ENCODE measurements at regions not wholly inside any gene's neighbourhood (a gene's known extent, or its start where the extent isn't known, plus 50 kb on each side); places are given as distances from the start of the nearest gene placed in this dataset.

DNA sequence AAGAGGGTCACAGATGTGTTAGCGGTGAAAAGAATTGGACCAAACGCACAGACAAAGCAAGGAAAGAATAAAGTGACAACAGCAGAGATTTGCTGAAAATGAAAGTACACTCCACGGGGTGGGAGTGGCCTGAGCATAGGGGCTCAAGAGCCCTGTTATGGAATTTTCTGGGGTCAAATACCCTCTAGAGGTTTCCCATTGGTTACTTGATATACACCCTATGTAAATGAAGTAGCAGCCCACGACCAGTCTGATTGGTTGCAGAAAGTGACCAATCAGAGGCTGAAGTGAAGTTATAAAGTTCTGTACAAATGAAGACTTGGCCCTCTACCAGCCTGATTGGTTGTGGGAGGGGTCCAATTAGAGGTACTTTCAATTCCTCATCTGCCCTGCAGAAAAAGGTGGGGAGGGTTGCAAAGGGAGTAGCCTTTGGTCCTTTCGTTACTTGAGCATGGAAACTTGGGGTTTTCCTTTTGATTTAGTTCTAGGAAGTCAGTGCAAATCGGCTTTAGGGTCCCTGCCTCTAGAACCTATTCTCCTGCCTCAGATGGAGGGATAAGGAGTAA lies 125.6 kb upstream of the PRPS1L1 start:
- no peak for DNase-seq (ENCODE audit: low read depth)

DNA sequence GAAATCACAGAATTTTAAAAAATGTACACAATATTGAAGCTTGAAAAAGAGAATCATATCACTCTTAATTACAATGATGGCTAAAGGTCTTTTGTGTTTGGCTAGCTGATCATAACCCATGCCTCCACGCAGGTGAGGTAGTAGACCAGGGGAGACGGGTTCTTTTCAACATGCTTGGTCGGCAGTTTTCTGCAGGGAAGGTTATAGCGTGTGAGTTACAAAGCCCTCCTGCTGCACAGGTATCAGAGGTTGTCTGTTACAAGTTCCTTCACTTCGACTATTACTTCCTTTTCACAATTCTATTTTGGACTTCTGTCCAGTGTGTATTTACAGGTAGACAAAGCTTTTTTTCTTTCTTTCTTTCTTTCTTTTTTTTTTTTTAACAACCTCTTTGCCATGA lies 127.1 kb upstream of the PRPS1L1 start:
- no peak for DNase-seq (ENCODE audit: low read depth)

DNA sequence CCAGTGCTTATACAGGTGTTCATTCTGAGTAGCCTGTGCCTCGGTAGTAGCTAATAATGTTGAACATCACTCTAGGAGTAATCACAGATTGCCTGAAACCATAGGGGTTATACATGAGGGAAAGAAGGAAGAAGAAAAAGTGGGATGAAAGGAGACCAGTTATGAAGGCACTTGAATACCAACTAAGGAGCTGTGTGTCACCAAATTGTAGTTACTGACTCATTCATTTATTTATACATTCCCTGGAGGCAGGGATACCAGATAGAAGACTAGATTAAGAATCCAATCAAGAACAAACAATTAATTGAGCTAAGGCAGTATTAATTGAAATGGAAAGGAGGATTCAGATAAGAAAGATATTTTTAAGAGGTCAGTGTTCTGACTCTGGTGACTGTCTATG lies 129.6 kb upstream of the PRPS1L1 start:
- DNase-seq (ENCODE audit: low read depth), result no peak

DNA sequence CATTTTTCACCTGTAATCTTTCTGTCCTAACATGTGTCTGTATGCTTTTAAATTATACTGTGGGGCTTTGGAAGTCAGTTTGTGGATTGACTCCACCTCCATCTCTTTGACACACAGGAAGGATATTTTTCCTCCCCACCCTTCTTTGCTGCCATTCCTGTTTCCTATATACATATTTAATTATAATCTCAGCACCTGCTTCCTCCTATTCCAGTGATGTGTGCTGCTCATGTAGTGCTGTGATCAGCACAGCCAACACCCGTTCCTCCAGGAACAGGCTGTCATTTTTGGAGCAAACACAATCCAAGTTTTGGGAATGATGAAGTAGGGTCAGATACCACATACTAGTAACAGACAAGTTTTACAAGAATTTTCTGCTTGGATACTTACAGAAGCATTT lies 135.0 kb upstream of the PRPS1L1 start:
- no peak for DNase-seq (ENCODE audit: low read depth)

DNA sequence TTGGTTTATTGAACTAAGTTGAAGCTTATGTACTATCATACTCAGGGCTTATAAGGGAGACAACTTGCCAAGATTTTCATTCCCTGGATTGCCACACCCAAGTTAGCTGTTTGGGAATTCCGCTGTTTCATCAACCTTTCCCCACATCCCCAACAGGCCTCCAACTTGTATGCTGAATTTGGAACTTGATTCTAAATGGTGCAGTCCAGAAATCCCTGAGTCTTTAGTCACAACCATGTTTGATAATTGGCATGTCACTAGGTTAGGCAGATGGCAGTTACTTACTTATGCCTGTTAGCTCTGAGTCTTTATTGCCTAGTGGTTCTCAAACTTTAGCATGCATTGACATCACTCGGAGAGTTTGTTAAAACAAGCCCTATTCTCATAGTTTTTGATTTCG lies 135.4 kb upstream of the PRPS1L1 start:
- DNase-seq (ENCODE audit: low read depth), result no peak

DNA sequence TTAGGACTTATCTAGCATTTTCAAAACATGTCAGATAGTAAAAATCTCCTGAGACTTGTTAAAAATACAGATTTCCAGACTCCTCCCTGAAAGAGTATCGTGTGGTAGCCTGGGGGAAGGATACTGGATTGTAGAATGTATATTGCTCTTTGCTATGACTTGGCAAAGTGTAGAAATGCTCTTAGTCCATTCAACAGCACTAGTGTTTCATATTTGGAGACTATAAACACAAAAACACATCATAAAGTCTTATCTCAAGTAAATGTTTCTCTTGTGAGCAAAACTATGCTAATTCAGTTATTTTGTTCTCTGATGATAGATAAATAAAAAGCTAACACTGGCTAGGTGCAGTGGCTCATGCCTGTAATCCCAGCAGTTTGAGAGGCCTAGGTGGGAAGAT lies 137.5 kb upstream of the PRPS1L1 start:
- DNase-seq (ENCODE audit: low read depth), result no peak

DNA sequence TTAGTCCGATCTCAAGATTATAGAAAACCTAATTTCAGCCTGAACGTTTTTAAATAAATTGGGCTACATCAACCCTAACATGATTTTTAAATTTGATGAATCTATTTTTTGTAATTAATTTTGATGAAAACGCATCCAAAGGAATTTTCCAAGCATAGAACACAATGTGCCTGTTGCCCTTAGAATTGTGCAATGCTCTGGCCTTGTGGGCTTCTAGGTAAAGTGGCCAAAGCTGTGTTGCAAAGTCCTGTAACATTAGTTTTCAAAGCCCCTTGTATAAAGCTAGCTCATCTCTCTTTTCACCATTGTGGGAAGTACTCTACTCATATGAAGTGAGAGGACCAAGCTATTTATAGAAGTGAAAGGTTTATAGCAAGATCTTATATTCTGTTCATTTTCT lies 138.4 kb upstream of the PRPS1L1 start:
- DNase-seq (ENCODE audit: low read depth), result no peak

DNA sequence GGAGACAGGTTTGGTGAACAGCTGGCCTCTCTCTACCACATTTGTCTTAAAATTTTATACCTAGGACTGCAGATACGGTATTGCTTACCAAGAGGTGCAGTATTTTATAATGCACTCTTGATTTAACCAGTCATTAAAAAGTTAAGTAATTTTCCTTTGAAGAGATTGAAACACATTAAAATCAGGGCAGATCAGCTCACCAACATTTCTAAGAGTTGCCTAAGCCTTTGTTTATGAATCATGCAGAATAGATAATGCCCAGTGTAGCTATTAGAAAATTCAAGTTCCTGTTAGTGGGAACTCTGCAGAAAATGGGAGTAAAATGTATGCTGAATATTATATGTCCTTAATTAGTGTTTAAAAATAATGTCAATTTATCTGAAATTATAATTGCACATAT lies 140.2 kb upstream of the PRPS1L1 start:
- no peak for DNase-seq (ENCODE audit: low read depth)

DNA sequence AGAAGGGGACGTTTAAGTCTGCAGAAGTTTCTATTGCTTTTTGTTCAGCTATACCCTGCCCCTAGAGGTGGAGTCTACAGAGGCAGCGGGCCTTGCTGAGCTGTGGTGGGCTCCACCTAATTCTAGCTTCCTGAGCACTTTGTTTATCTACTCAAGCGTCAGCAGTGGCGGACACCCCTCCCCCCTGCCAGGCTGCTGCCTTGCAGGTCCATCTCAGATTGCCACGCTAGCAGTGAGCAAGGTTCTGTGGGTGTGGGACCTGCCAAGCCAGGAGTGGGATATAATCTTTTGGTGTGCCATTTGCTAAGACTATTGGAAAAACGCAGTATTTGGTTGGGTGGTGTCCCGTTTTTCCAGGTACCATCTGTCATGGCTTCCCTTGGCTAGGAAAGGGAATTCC lies 147.3 kb upstream of the PRPS1L1 start:
- DNase-seq (ENCODE audit: low read depth), result peak; percentile 53

DNA sequence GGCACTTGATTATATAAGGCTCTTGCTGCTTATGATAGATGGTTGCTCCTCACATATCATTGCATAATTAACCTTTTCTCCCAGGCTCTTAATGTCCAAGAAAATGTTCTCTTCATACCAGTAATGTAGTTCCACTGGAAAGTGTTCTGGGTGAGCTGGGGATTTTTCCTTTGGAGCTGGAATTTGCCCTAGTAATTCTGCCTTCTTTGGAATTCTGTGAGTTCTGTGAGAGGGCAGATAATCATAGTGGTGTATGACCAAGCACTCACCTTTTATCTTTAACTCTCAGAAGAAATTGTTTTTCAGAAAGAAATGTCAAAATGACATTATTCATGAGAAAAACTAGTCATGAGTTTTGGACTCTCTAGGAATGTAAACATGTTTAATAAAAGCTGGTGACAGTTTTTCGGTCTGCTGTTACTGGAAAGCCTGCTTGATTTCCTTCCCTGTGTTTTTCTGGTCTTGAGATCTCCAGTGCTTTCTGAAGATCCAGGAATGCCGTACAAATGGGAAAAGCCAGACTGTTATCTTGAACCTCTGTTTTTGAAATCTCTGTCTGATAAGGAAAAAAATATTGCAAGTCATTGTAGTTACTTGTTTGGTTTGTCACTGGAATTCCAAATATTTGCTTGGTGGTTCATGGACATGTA lies 148.3 kb upstream of the PRPS1L1 start:
- DNase-seq (ENCODE audit: low read depth), result no peak

DNA sequence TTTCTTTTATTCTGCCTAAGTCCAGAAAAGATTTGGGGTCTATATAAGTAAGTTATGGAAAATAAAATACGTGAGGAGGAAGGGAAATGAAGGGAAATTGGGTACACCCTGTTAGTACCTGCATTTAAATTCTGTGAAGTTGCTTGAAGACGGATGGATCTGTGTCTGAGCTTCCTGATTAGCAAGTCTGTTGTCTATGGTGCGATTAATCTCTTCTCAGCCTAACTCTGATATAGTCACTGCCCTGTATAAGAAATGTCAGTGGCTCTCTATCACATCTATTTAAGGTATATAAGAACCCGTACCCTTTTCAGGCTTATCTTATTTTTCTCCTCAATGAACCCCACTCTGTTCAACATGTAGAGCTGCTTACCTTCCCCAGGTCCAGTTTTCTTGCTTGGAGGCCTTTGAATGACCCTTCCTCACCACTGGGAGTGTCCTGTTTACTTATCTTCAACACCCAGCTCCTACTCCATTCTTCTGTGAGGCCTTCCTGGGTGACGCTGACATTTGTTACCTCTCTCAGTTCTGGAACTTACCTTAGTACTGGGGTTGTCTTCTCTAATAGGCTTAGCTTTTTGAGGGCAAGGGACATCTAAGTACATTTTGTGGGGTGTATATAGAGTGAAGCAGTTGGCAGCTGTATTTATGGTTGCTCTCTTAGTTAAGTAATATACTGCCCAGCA lies 149.6 kb upstream of the PRPS1L1 start:
- DNase-seq (ENCODE audit: low read depth), result no peak

DNA sequence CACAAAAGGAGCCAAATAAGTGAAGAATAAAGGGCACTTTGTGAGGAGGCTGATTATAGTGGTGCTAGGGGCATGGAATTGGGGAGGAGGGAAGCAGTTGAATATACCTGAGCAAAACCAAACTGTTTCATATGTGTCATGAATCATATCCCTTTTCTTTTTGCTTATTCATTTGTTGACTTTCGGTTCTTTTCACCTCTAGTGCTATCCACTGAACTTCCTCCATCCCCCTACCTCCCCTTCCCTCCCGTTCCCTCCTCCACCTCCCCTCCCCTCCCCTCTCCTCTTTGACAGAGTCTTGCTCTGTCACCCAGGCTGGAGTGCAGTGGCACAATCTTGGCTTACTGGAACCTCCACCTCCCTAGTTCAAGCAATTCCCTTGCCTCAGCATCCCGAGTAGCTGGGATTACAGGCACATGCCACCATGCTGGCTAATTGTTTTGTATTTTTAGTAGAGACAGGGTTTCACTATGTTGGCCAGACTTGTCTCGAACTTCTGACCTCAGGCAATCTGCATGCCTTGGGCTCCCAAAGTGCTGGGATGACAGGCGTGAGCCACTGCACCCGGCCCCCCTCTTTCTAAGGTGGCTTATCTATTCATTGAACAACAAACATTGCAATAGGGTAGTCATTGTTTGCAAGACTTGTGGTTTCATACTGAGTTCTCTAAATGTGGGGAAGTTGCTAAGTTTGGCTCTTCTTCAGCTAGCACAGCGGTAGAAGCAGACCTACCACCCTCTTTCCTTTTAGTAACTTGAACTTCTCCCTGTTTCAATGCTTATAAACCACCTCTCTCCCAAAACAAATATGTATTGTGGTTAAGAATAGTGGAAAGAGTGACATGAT lies 150.4 kb upstream of the PRPS1L1 start:
- DNase-seq (ENCODE audit: low read depth), result peak; percentile 3

DNA sequence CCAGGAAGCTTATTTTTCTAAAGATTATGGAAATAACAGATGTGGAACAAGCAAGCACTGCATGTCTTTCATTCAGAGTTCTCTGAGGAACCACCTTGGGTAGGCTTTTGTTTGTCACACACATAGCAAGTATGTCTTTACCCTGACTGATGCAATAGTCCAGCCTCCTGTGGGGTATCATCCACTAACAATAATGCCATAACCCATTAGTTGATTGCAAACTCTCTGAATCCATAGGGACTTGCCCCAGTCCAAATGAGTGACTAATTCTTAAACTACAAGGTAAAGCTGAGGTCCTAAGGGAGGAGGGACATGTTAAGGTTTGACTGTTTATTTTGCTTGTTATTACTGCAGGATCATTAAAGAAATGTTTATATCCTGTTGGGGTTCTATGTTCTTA lies 151.4 kb upstream of the PRPS1L1 start:
- DNase-seq (ENCODE audit: low read depth), result no peak

DNA sequence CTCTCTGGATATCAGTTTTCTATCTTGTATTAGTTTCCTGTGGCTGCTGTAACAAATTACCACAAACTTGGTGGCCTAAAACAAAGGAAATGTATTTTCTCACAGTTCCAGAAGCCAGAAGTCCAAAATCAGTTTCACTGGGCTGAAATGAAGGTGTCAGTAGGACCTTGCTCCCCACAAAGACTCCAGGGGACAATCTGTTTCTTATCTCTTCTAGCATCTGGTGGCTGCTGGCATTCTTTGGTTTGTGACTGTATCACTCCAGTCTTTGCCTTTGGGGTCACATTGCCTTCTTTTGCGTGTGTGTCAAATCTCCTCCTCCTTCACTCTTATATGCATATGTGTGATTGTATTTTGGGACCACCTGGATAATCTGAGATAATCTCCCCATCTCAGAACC lies 153.0 kb upstream of the PRPS1L1 start:
- no peak for DNase-seq (ENCODE audit: low read depth)

DNA sequence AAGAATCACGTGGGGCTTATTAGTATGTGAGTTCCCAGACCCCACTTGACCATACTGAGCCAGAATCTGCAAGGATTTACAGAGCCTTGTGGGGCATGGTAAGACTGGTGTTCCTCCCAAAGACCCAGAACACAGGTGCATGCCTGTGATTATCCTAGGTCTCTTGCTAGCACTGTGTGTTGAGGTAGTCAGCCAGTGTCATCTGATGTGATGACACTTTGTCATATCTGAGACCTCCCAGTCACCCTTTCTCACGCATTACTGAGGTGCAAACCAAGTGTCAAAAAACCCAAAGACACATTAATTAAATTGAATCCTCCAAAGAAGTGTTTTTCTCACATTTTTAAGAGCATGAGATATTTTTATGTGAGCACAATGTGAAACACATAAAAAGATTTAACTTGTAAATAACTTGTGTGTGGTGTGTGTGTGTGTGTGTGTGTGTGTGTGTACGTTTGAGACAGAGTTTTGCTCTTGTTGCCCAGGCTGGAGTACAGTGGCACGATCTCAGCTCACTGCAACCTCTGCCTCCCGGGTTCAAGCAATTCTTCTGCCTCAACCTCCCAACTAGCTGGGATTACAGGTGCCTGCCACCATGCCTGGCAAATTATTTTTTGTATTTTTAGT lies 162.0 kb upstream of the PRPS1L1 start:
- DNase-seq (ENCODE audit: low read depth), result no peak

DNA sequence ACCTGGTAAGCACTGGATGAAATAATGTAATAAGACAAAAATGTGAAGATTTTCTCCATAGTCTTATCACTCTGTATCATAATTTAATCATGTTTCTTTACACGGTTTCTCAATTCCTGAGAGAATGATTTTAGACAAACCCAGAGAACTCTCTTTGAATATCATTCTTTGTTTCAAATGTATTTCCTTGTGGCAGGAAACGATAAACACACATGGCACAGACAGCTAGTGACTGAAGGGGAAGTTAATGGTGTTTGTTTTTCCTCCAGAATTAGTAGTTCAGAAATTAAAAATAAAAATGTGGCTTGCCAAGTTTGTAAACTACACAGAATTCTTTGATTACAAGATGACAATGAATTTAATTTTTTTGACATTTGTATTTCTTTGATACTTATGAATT lies 163.7 kb upstream of the PRPS1L1 start:
- DNase-seq (ENCODE audit: low read depth), result no peak

DNA sequence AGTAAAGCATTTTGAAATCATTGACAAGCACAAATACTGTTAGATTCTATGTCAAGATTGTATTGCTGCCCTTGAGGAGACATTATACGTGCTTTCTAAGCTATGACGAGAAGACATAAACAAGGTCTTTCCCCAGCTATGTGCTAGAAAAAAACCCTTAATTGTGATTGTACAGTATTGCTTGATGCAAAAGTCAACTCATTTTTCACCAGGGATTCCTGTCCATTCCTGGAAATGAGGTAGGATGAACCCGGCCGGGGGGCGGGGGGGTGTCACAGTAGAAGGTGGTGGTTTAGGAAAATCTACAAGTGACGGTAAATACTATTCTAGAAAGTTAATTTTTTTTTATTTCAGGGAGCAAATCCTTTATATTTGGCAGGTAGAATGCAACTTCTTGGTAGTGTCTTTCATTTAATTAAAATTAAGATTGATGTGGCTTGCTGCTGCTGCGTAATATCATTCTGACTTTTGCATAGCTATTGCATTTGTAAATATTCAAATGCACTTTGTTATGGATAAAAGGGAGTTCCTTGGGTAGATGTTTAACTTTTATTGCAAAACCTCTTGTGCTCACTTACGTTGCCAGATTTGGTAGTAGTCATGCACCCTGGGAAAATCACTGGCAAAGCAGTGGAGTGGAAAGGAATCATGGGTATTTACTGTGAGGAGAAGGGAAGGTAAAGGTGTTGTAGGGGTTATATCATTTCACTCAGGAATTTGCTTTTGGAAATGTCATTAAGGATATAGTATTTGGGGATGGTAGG lies 164.4 kb upstream of the PRPS1L1 start:
- DNase-seq (ENCODE audit: low read depth), result no peak

DNA sequence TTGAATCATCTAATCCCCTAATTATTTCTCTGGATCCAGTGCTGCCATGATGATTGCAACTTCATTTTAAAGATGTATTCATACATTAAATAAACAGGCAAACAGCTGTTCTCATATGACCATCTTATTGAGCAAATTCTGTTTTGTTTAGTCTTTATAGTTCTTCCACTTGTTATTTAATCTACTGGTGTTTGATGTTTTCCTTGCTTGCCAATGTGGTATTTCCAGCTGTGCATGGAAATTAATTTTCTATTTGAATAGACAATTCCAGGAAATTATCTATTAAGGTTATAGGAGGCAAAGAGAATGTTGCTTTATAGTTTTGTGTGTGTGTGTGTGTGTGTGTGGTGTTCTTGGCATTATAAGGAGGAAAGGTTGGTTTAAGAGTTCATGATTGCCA lies 167.0 kb upstream of the PRPS1L1 start:
- DNase-seq (ENCODE audit: low read depth), result no peak

DNA sequence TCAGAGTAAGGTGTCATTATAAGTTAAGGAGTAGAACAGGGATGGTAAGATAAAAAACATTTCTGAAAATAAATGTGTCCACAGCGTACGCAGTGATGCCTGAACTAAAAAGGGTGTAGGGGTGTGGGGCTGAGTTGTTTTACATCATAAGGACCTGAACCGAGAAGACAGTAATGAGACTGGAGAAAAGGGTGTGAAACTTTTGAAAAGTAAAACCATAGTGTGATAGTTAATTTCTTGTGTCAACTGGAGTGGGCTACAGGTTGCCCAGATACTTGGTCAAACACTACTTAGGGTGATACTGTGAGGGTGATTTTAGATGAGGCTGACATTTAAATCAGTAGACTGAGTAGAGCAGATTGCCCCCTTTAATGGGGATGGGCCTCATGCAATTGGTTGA lies 169.0 kb upstream of the PRPS1L1 start:
- DNase-seq (ENCODE audit: low read depth), result no peak

DNA sequence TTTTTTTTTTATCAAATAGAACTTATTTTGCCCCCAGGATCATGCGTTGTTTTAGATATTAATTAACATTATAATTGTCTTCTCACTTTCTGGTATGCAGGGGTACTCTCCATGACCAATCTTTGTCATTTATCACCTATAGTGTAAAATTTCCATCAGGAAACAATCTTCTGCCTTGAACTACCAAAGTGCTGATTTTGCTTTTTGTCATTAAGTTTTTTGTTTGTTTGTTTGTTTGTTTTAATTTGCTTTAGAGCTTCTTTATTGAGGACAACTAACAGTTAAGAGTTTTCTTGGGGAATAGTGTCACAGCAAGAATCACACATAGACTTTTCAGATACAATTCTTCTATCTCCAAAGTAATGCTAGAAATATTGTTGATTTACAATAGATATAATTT lies 171.2 kb upstream of the PRPS1L1 start:
- DNase-seq (ENCODE audit: low read depth), result no peak

DNA sequence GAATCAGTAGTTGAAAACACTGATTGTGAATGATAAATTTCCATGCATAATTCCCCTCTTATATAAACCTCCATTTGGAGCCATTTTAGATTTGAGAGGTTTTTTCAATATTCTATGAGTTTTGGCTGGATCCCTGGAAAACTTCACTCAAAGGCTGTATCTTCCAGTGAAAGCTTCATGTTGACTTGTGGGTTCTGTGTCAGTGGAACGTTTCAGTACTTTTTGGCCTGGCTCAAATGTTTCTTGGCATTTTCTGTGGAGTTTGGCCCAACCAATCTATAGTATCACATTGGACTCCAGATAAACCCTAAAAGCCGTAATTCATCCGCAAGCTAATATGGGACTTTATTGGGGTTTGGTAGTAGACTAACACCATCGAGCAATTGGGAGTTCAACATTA lies 172.6 kb upstream of the PRPS1L1 start:
- no peak for DNase-seq (ENCODE audit: low read depth)

DNA sequence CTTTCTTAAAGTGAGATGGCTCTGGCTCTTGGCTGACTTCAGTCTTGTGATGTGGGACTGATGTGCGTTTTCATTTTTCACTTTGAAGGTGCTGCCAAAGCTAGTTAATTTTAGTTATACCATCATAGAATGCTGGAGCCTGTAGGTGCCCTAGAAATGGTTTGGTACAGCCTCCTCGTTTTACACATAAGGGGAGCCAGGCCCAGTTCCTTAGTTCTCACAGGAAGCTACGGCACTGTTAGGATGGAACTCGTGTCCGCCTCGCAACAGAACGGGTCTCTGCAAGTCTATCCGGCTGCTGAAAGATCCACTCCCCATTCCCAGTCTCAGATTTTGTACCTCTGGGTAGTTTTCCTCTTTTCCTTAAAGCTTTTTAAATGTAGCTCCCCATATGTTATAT lies 173.2 kb upstream of the PRPS1L1 start:
- DNase-seq (ENCODE audit: low read depth), result no peak
